GM23338 (cell line): ENCODE measurements at regions not wholly inside any gene's neighbourhood (a gene's known extent, or its start where the extent isn't known, plus 50 kb on each side); places are given as distances from the start of the nearest gene placed in this dataset.

Experiments
- ATAC-seq: fragments of 200-7000 bp; cut with Tn5 transposase; 3 replicates; pipeline ENCODE4 v1.9.1; 2020
- DNase-seq: peaks from one replicate; pipeline ENCODE4 v3.0.0-alpha.2; 2015; ENCODE audit warnings: low spot score
- H2AFZ ChIP-seq: fragments of 200-600 bp; sonication (generic); 2 replicates; pipeline ENCODE4 v1.8.0; 2016; ENCODE audit warnings: antibody characterized with exemption, mild to moderate bottlenecking, moderate library complexity
- H3F3A ChIP-seq: fragments of 200-600 bp; sonication (generic); replicated peaks from 2 replicates; pipeline ENCODE4 v1.8.0; 2017; ENCODE audit warnings: antibody characterized with exemption, mixed run types, low read depth
- H3K27ac ChIP-seq: fragments of 200-600 bp; sonication (generic); 2 replicates; pipeline ENCODE4 v1.6.1; 2016; ENCODE audit warnings: low read depth
- H3K27me3 ChIP-seq: fragments of 200-600 bp; sonication (generic); 2 replicates; pipeline ENCODE4 v1.8.0; 2016; ENCODE audit warnings: mild to moderate bottlenecking, mixed run types, moderate library complexity; ENCODE audit not compliant: insufficient read depth
- H3K36me3 ChIP-seq: fragments of 200-600 bp; sonication (generic); 2 replicates; pipeline ENCODE4 v1.8.0; 2016; ENCODE audit warnings: mild to moderate bottlenecking; ENCODE audit not compliant: insufficient read depth
- H3K4me1 ChIP-seq: fragments of 200-600 bp; sonication (generic); 2 replicates; pipeline ENCODE4 v1.8.0; 2016; ENCODE audit warnings: mild to moderate bottlenecking, moderate library complexity; ENCODE audit not compliant: insufficient read depth
- H3K4me2 ChIP-seq: fragments of 200-600 bp; sonication (generic); 2 replicates; pipeline ENCODE4 v1.7.1; 2017; ENCODE audit warnings: mixed run types
- H3K4me3 ChIP-seq: fragments of 200-600 bp; sonication (generic); 2 replicates; pipeline ENCODE4 v1.6.1; 2016; ENCODE audit warnings: mixed run types
- H3K79me2 ChIP-seq: fragments of 200-600 bp; sonication (generic); replicated peaks from 2 replicates; pipeline ENCODE4 v1.8.0; 2017; ENCODE audit warnings: mild to moderate bottlenecking; ENCODE audit not compliant: insufficient read depth
- H3K9me2 ChIP-seq: fragments of 200-600 bp; sonication (generic); 2 replicates; pipeline ENCODE4 v1.8.0; 2017; ENCODE audit not compliant: insufficient read depth
- H4K20me1 ChIP-seq: fragments of 200-600 bp; sonication (generic); replicated peaks from 2 replicates; pipeline ENCODE4 v1.8.0; 2017; ENCODE audit warnings: mild to moderate bottlenecking; ENCODE audit not compliant: insufficient read depth
- H3K27ac Mint-ChIP-seq: 2 replicates; pipeline ENCODE4 v1.8.0; 2020; ENCODE audit warnings: inconsistent platforms, mild to moderate bottlenecking, moderate library complexity, mixed read lengths
- H3K27me3 Mint-ChIP-seq: 3 replicates; pipeline ENCODE4 v1.8.0; 2022; ENCODE audit warnings: low read depth, mild to moderate bottlenecking, moderate library complexity, mixed read lengths, inconsistent platforms; ENCODE audit not compliant: insufficient read depth, poor library complexity
- H3K36me3 Mint-ChIP-seq: 3 replicates; pipeline ENCODE4 v1.8.0; 2021; ENCODE audit warnings: low read depth, mild to moderate bottlenecking, inconsistent platforms, moderate library complexity, mixed read lengths
- H3K4me1 Mint-ChIP-seq: 3 replicates; pipeline ENCODE4 v1.8.0; 2020; ENCODE audit warnings: mild to moderate bottlenecking, inconsistent platforms, mixed read lengths
- H3K4me3 Mint-ChIP-seq: 3 replicates; pipeline ENCODE4 v1.8.0; 2021; ENCODE audit warnings: moderate library complexity, mild to moderate bottlenecking, inconsistent platforms, mixed read lengths
- H3K9me3 Mint-ChIP-seq: 3 replicates; pipeline ENCODE4 v1.8.0; 2020; ENCODE audit warnings: moderate library complexity, mild to moderate bottlenecking, inconsistent platforms, mixed read lengths
- CTCF ChIP-seq, 2 experiments: fragments of 200-600 bp in 1 of 2; sonication (generic) in 1 of 2; conservative IDR thresholded peaks; 2 replicates each; pipeline versions ENCODE4 v1.5.1 to v1.6.1; 2016 to 2017; ENCODE audit warnings: antibody characterized with exemption in 2 of 2, low read depth in 2 of 2, mild to moderate bottlenecking in 2 of 2, moderate library complexity in 1 of 2
- EZH2 ChIP-seq: fragments of 200-600 bp; sonication (generic); IDR thresholded peaks from one replicate; pipeline ENCODE4 v1.8.0; 2017; ENCODE audit warnings: antibody characterized with exemption, mild to moderate bottlenecking, low read depth; ENCODE audit not compliant: unreplicated experiment
- JUNB ChIP-seq: IDR thresholded peaks from one replicate; pipeline ENCODE4 v1.6.1; 2016; ENCODE audit warnings: antibody characterized with exemption; ENCODE audit not compliant: unreplicated experiment
- POLR2AphosphoS5 ChIP-seq: IDR thresholded peaks from 2 replicates; pipeline ENCODE4 v1.6.1; 2016; ENCODE audit warnings: antibody characterized with exemption, low read depth
- REST ChIP-seq: IDR thresholded peaks from one replicate; pipeline ENCODE4 v1.6.1; 2018; ENCODE audit warnings: antibody characterized with exemption; ENCODE audit not compliant: unreplicated experiment
- STAT1 ChIP-seq: IDR thresholded peaks from one replicate; pipeline ENCODE4 v1.6.1; 2016; ENCODE audit warnings: antibody characterized with exemption; ENCODE audit not compliant: unreplicated experiment
- ZNF114 ChIP-seq: fragments of 250-450 bp; sonication (Bioruptor Pico); IDR thresholded peaks from 2 replicates; pipeline ENCODE4 v1.5.0; 2020; ENCODE audit warnings: mild to moderate bottlenecking, moderate library complexity
- ZNF462 ChIP-seq: fragments of 250-450 bp; sonication (Bioruptor Pico); IDR thresholded peaks from 2 replicates; pipeline ENCODE4 v1.5.0; 2020; ENCODE audit warnings: mild to moderate bottlenecking, moderate library complexity

DNA sequence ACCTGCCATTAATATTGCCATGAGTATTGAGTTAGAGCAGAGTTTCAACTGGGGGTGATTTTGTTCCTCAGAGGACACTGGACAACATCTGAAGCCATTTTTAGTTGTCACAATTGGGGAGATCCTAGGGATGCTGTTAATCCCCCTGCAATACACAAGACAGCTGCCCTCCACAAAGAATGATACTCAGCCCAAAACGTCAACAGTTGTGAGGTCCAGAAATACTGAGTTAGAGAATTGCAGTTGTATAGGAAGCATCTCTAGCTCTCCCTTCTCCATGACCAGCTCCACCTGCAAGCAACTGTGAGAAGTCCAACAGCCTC is 614.0 kb upstream of the CDH5 start:
- Histone ChIP-seq H3F3A (no peaks in the 10 kb centered on the region), H3K79me2 (no peaks in the 10 kb centered on the region), H3K4me2 (no peak overlapping the region), H3K4me3 (no peak overlapping the region), H3K9me2 (peaks cover 4% of the 10 kb centered on the region; the same call in 1 of the 2 replicates), H3K27me3 (no peaks in the 10 kb centered on the region), H2AFZ (no peak overlapping the region), H3K36me3 (no peaks in the 10 kb centered on the region), H3K4me1 (no peaks in the 10 kb centered on the region), H4K20me1 (no peaks in the 10 kb centered on the region), H3K27ac (no peak overlapping the region)
- Mint-ChIP-seq H3K27ac (no peak overlapping the region), H3K4me3 (no peak overlapping the region), H3K9me3 (no peaks in the 10 kb centered on the region), H3K27me3 (peaks cover 2% of the 10 kb centered on the region), H3K36me3 (no peaks in the 10 kb centered on the region), H3K4me1 (peaks cover 10% of the 10 kb centered on the region)
- ATAC-seq = no peak
- TF ChIP-seq STAT1 = no peak
- no peak for DNase-seq

GRCh38 chr16:65751622-65752521 is 614.6 kb upstream of the CDH5 start:
- peaks cover 10% of the 10 kb centered on the region for H3K4me1 Mint-ChIP-seq
- no peaks in the 10 kb centered on the region for H3K36me3 Mint-ChIP-seq
- no peak for TF ChIP-seq ZNF114 (CRISPR knock-in tag)
- TF ChIP-seq ZNF462 (CRISPR knock-in tag) = no peak
- no peak for TF ChIP-seq JUNB
- no peak for TF ChIP-seq CTCF (conservative IDR thresholded peaks at IDR 0.05; ENCODE audit: low read depth in 2 of 2)
- TF ChIP-seq STAT1 = no peak
- no peak for TF ChIP-seq REST
- no peak for TF ChIP-seq POLR2AphosphoS5
- no peak for TF ChIP-seq EZH2

More at GRCh38 chr16:65751622-65752521, 614.6 kb upstream of the CDH5 start:
- Mint-ChIP-seq H3K4me3 (no peak overlapping the region), H3K27me3 (peaks cover 2% of the 10 kb centered on the region), H3K9me3 (no peaks in the 10 kb centered on the region), H3K27ac (no peak overlapping the region)
- Histone ChIP-seq H2AFZ (no peak overlapping the region), H3K27me3 (no peaks in the 10 kb centered on the region), H4K20me1 (no peaks in the 10 kb centered on the region), H3K79me2 (no peaks in the 10 kb centered on the region), H3K4me3 (no peak overlapping the region), H3K9me2 (no peaks in the 10 kb centered on the region), H3K27ac (no peak overlapping the region), H3K4me1 (no peaks in the 10 kb centered on the region), H3F3A (no peaks in the 10 kb centered on the region), H3K4me2 (no peak overlapping the region), H3K36me3 (no peaks in the 10 kb centered on the region)
- DNase-seq = no peak
- ATAC-seq = no peak
